Left colon (tissue), 2 donors: ENCODE measurements at regions not wholly inside any gene's neighbourhood (a gene's known extent, or its start where the extent isn't known, plus 50 kb on each side); places are given as distances from the start of the nearest gene placed in this dataset.

Source experiments
- ATAC-seq: fragments of 200-7000 bp; cut with Tn5 transposase; one replicate; pipeline ENCODE4 v1.9.1; 2020; ENCODE audit warnings: mild to moderate bottlenecking, moderate library complexity
- DNase-seq, 2 donors: peaks; one replicate each; pipeline ENCODE4 v3.0.0-alpha.2; 2020
- intact Hi-C, 2 donors: fragments of 100-400 bp; cut with DNase I in 1 of 2; cut with micrococcal nuclease in 1 of 2; formaldehyde crosslinking; loops; one replicate each; pipeline versions ENCODE4 v1.11.2 to v1.14.0; 2022; cut with DNase I, micrococcal nuclease
- donor health status: DM: no; HTN: no; CAD: no.
- donor health status: DM: yes; HTN: yes; CAD: no.

DNA sequence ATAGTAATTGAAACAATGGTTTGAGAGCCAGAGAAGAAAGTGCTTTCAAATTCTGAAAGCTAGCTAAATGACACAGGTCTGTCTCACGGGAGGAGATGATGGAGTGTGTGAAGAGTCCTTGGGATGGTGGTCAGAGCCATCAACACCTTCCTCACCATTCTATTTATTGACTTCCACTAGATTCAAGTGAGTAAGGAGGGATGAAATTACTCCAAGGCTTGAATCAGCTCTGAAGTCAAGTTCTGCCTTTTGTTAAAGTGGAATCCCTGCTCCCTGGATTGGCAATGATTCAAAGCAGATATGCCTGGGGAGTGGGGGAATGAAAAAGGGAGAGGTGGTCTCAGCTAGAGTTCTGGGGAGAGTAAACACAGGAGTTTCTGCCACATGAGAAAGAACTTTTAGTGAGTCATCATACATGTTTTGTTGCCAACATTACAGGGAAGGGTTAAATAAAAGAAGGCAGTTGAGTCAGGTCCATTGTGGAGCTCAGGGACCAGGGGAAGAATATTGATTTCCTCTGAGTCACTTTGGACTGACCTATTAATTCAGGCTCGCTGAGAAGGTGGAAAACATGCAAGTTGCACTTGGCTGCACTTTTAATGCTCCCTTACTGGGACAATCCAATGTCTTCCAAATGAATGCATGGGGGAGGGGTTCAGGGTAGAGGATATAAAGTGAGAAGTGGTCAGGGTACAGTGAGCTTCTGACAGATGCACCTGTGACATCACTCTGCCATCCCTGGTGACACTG lies 142.7 kb downstream of the TBX5 start:
- ATAC-seq: no peak
- DNase-seq: no peak
- intact Hi-C loops: no loop called here

DNA sequence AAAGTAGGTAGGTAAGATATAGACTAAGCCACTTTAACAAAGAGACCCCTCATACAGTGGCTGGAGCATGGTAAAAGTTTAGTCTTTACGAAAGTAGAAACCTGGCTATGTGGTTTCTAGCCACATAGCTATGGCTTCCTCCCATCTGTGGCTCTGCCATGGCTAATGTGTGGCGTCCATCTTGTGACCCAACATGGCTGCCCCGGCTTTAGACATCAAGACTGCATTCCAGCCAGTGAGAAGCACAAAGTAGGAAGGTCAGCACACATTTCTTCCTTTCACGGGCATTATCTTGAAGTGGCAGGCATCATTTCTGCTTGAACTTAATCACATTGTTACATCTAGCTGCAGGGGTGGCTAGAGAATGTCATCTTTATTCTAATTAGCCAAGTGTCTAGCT lies 148.3 kb downstream of the TBX5 start:
- no peak for DNase-seq
- no peak for ATAC-seq
- intact Hi-C loops: no loop called here

DNA sequence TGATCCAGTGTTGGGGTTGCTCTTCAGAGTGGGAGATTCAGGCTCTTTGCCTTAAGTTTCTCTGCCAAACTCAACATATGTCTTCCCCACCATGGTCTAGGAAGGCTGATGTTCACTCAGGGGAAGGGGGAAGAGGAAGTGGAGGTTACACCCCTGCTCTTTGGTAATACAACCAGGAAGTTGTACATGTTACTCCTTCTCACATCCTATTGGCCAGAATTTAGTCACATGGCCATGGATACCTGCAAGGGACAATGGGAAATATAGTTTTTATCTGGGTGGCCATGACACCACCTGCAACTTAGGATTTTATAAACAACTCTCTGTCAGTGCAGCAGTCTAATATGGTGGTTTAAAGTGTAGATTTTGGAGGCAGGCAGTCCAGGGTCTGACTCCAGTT lies 150.9 kb downstream of the TBX5 start:
- intact Hi-C loops: no loop called here
- DNase-seq (no peak), ATAC-seq (no peak)

DNA sequence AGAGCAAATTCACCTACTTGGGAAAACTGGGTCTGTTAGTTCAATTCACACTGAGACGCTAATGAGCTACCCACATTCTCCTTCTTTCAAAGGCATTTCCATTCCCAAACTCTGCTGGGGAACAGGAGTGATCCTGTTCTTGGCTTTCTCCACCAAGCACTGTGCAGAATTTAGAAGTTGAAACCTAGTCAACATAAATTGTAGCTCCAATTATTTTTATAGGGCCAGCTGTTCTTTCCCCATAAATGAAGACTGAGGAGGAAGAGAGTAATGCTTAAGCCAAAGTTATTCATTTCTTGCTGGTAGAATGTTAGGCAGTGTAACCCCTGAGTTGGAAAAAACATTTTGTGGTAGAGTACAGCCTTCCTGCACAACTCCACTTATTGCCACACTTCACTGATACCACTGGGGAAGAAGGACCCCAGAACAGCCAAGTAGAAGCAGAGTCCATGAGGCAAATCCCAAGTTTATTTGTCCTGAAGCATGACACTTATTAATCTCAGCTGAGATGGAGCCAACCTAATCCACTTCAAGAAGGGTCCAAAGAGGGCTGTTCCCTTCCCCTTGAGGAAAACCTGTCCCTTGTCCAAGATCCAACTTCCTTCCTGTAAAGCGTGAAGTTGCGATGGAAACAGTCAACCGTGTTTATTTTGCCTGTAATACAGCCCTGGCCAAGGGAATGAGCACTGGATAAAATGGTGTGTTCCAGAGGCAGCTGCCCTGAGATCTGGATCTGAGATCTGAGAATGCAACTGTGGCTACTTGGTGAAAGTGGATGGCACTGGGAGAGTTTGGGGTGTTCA lies 151.8 kb downstream of the TBX5 start:
- DNase-seq (no peak), ATAC-seq (no peak)
- intact Hi-C loops: no loop called here

DNA sequence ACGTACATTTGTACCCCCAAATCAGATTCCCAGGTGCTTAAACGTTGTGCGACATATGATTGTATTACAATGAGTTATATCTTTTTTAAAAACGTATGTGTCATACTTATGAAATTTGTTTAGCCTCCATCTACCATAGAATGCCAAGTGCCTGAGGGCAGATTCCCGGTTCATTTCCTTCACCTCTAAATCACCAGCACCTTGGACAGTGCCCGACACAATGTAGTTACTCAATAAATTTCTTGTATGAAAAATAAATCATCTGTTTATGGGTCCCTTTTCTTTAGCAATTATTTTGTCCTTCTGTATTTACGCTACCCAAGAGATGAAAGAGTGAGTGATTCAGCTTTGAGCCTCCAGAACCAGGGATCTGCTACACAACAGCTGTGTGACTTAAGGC lies 157.4 kb downstream of the TBX5 start:
- intact Hi-C loops: no loop called here
- DNase-seq (no peak), ATAC-seq (no peak)

DNA sequence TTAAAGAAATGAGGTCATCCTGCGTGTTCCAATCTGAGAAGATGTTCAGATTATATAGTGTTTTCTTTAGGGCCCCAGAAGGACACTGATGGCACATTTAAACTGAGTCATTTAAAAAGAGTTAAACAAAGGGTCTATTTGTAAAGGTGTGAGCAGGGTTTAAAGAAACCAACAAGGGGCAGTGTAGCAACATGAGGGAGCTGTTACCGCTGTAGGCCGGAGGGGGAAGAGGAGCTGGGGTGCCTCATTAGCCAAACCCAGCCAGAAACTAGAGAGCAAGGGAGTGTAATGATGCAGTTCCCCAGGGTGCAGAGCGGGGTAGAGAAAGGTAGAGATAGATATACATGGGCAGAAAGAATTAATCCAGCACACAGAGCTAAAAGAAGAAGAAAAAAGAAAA lies 160.4 kb downstream of the TBX5 start:
- DNase-seq (no peak), ATAC-seq (no peak)
- intact Hi-C loops: no loop called here

DNA sequence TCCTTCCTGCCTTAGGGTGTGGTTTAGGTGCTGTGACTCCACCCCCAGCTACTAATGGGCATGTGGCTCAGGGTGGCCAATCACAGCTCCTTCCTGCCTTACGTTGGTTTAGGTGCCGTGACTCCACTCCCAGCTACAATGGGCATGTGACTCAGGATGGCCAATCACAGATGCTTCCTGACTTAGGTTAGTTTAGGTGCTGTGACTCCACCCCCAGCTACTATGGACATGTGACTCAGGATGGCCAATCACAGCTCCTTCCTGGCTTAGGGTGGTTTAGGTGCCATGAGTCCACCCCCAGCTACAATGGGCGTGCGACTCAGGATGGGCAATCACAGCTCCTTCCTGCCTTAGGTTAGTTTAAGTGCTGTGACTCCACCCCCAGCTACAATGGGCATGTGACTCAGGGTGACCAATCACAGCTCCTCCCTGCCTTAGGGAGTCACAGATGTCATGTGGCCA lies 163.9 kb downstream of the TBX5 start:
- no peak for ATAC-seq
- no peak for DNase-seq
- intact Hi-C loops: no loop called here

DNA sequence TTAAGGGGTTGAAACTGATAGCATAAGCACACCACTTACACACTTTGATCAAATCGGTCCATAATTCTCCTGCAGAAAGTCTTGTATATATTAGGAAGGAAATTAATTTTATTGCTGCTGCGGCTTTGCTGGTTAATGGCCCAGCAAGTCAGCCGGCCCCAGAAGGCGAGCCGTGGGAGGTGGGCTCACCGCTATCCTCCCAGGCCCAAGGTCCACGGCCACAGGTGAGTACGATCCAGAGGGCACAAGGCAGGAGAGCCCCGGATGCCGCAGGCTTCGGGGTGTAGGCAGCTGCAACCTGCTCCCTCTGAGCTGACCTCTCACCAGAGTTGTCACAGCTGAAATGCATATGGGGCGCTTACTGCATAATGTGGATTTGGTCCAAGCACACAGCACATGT lies 165.7 kb downstream of the TBX5 start:
- DNase-seq (no peak), ATAC-seq (no peak)
- intact Hi-C loops: no loop called here

DNA sequence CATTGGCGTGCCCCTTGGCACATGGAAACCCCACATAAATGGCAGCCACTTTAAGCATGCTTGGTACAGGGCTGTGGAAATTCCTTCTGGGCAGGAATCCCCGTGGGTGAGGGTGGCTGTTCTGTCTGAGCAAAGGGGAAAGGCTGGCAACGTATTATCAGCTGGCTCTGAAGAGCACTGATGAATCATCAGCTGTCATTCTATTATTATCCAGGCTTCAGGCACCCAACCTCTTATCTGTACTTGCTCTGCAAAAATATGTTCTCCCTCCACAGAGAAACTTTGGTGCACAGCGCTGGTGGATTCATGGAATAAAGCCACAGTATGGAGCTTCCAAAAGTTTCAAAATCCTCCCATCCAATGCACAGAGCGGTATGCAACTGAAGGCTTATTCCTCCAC lies 167.1 kb downstream of the TBX5 start:
- intact Hi-C loops: no loop called here
- ATAC-seq: no peak
- no peak for DNase-seq

DNA sequence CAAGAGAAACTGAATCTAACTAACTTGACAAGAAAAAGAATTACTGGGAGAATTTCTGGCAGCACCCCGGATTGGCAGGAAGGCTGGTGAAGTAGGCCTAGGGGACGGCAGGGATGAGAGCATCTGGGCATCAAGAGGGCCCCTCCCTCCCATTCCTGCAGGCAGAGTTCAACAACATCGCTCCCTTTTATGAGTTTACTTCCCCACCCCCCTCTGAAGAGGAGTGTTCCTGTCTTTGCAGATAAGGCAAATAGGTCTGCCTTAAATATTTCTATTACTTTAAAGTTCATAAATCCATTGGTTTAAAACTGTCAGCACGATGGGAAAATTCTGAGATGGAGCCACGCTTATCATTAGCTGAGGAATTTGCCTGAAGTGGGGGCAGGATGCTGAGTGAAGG lies 168.7 kb downstream of the TBX5 start:
- intact Hi-C loops: no loop called here
- ATAC-seq (no peak), DNase-seq (no peak)

DNA sequence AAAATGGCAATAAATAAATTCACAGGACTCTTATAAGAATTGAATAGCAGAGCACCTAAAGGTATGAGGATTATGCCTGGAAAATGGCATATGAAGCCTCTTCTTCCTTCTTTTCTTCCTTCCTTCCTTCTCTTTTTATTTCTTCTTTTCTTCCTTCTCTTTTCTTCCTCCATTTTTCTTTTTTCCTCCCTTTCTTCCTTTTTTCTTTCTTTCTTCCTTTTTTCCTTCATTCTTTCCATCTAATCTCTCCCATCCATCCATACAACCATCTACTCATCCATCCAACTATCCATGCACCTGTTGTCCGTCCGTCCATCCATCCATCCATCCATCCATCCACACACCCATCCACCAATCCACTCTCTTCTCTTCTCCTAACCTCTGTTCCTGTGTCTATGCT lies 173.8 kb downstream of the TBX5 start:
- intact Hi-C loops: no loop called here
- ATAC-seq (no peak), DNase-seq (no peak)

DNA sequence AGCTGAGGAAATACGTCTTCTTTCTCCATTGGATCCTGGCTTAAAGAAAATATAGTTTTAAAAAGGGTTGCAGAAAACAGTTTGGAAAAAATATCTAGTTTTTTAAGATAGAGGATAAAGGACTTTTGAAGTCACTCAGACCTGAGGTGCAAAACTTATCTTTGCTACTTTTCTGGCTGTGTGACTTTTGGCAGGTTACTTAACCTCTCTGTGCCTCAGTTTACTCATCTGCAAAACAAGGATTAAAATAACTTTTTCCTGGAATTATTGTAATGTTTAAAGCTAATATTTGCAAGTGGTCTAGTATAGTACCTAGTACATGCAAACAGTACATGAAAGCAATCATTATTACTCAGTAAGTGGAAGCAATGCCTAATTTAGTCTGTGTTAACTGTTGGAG lies 176.8 kb downstream of the TBX5 start:
- ATAC-seq (no peak), DNase-seq (no peak)
- intact Hi-C loops: no loop called here

DNA sequence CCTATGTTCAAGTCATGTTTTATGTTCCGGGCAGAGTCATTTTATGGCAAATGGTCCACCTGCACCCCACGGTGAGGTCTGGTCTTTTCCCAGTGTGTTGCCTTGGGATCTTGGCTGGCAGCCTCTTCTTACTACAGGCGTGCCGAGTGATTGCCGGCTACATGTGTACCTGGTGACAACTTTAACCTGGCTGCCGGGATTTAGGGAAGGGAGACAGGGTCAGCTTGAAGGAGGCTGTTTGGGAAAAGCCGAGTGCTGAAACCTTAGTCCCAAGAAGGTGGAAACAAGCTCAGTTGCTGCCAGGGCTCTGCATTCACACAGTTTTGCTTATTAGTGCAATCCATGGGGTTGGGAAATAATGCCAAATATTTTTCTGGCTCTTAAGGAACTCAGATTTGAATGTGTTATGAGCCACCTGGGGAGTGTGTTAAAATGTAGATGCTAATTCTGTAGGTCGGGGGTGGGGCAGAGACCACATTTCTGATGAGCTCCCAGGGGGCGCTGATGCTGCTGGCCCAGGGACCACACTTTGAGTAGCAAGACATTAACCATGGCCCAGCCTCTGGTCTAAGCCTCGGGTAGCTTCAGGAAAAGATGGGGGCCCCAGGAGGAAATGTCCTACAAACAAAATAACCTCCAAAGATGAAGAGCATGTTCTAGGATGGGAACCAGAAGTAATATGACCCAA lies 179.6 kb downstream of the TBX5 start:
- ATAC-seq: no peak
- intact Hi-C loops: no loop called here
- no peak for DNase-seq

DNA sequence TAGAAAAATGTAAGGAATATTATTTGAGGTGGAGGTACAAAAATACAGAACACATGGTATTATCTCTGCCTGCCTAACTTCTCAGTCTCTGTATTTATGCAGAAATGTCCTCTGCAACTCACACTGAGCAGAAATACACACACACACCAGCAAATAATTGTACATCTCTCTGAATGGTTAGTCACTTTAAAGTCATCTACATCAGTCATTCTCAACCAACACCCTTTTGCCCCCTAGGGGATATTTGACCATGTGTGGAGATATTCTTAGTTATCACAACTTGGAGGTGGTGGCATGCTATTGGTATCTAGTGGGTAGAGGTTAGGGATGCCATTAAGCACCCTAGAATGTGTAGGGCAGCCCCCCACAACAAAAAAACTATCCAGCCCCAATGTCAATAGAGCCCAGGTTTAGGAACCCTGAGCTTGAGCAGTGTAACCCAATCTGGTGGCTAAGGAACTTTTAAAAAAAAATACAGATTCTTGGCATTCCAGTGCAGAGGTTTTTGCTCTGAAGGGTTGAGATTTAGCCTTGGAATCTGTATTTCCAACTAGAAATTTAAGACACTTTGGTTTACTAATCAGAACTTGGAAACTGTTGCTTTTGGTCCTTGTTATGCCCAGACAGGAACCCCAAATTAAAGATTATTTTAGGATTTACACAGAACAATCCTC lies 183.8 kb downstream of the TBX5 start:
- intact Hi-C loops: no loop called here
- no peak for ATAC-seq
- no peak for DNase-seq

DNA sequence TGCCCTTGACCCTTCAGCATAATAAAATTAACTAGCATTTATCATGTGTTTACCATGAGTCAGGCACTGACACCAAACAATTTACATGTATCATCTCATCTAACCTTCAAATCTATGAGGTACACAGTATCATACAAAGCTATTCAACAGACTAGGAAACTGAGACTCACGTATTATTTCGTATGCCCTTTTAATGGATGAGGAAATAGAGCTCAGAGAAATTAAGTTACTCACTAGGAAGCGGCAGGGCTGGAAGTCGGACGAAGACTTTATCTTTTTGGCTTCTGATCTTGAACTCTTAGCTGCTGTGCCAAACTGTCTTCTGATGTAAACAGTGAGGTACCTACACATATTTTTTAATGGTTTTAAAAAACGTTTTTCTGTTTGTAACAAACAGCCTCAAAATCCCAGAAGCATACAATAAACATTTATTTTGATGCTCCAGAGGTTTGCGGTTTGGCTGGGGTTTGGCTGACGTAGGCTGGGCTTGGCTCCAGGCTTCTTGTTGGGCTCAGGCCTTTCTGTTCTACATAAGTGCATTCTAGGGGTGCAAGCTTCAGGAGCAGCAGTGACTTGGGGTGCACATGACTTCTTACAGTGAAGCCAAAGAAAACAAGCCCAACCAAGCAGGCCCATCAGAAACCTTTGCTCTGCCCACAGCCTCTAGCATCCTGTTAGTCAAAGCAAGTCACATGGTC lies 184.7 kb downstream of the TBX5 start:
- DNase-seq (no peak), ATAC-seq (no peak)
- intact Hi-C loops: no loop called here

DNA sequence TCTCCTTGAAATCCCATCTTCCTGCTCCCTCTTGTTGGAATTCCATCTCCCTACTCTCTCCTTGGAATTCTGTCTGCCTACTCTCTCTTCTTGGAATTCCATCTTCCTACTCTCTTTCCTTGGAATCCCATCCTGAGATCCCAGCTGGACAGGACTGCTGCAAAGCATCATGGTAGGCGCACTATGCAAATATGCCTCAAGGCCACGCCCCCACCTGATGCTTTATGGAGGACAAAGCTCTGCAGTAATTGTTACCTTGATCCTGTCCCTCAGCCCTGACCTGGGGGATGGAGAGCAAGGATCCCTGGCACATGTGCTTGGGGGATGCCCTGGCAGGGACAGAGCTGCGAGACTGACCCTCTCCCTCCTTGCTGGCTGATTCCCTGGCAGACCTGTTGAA lies 185.6 kb downstream of the TBX5 start:
- DNase-seq: no peak
- intact Hi-C loops: no loop called here
- no peak for ATAC-seq

DNA sequence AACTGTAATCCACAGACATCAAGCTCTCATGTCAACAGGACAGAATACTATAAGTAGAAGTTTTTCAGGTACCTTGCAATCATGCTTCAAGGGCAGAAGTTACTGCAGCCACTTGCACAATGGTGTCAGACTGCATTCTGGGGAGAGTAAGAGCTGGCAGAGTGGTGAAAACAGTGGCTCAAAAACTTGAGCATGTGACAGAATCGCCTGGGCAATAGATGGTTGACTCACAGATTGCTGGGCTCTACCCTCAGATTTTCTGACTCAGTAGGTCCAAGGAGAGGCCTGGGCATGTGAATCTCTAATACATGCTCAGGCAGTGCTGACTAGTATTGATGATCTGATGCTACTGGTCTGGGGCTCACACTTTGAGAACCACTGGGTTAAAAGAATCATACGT lies 187.8 kb downstream of the TBX5 start:
- no peak for DNase-seq
- ATAC-seq: no peak
- intact Hi-C loops: no loop called here

DNA sequence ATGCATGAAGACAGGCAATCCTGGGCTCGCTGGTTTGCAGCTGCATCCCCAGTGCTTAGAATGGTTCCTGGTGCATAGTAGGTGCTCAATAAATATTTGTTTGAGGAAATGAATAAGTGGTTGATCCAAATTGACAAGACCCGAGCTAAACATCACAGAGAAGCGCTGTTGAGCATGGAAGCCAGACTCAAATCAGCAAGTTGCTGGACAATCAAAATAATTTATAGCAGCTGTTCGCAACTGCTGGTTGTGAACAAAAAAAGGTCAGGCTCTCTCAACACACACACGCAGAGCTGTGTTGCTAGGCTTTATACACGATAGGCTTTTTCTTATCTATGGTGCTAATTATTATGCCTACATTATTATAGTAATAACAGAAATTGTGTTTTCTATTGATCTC lies 190.2 kb downstream of the TBX5 start:
- DNase-seq (no peak), ATAC-seq (no peak)
- intact Hi-C loops: no loop called here

DNA sequence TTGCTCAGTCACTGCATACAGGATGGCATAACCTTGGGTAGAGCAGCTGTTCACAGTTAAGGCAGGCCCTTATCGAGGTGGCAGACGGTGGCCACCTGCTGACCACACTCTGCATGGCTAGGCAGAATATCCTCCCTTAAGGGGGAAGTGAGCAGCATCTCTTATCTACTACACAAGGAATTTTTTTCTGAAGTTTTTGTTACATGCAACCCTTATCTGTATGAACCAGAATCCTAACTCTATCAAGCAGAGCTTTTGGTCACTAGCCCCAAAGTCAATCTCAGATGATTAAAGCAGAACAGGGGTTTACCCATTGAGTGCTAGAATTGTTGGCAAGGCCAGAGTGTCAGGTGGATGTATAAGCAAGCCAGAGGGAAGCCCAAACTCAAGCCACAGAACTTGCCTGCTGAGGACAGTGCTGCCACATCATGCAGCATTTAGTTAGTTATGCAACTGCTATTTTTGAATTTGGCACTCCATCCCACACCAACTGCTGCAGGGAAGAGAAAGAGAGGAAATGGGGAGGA lies 192.8 kb downstream of the TBX5 start:
- intact Hi-C loops: no loop called here
- DNase-seq (no peak), ATAC-seq (no peak)
